ENCODE measurements at regions not wholly inside any gene's neighbourhood (a gene's known extent, or its start where the extent isn't known, plus 50 kb on each side); places are given as distances from the start of the nearest gene placed in this dataset.

- H3K4me1 Mint-ChIP-seq, result peaks cover 11% of the 10 kb centered on the region
- no peak overlapping the region for H3K27ac Mint-ChIP-seq
- POLR2A ChIA-PET, result no interaction called here
- TF ChIP-seq, protein P1, sequence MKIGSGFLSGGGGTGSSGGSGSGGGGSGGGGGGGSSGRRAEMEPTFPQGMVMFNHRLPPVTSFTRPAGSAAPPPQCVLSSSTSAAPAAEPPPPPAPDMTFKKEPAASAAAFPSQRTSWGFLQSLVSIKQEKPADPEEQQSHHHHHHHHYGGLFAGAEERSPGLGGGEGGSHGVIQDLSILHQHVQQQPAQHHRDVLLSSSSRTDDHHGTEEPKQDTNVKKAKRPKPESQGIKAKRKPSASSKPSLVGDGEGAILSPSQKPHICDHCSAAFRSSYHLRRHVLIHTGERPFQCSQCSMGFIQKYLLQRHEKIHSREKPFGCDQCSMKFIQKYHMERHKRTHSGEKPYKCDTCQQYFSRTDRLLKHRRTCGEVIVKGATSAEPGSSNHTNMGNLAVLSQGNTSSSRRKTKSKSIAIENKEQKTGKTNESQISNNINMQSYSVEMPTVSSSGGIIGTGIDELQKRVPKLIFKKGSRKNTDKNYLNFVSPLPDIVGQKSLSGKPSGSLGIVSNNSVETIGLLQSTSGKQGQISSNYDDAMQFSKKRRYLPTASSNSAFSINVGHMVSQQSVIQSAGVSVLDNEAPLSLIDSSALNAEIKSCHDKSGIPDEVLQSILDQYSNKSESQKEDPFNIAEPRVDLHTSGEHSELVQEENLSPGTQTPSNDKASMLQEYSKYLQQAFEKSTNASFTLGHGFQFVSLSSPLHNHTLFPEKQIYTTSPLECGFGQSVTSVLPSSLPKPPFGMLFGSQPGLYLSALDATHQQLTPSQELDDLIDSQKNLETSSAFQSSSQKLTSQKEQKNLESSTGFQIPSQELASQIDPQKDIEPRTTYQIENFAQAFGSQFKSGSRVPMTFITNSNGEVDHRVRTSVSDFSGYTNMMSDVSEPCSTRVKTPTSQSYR (CRISPR knock-in tag; IDR thresholded peaks at IDR 0.05), result no peak
- TF ChIP-seq PRRX2 (CRISPR knock-in tag; IDR thresholded peaks at IDR 0.05), result no peak
- TF ChIP-seq, protein P2, sequence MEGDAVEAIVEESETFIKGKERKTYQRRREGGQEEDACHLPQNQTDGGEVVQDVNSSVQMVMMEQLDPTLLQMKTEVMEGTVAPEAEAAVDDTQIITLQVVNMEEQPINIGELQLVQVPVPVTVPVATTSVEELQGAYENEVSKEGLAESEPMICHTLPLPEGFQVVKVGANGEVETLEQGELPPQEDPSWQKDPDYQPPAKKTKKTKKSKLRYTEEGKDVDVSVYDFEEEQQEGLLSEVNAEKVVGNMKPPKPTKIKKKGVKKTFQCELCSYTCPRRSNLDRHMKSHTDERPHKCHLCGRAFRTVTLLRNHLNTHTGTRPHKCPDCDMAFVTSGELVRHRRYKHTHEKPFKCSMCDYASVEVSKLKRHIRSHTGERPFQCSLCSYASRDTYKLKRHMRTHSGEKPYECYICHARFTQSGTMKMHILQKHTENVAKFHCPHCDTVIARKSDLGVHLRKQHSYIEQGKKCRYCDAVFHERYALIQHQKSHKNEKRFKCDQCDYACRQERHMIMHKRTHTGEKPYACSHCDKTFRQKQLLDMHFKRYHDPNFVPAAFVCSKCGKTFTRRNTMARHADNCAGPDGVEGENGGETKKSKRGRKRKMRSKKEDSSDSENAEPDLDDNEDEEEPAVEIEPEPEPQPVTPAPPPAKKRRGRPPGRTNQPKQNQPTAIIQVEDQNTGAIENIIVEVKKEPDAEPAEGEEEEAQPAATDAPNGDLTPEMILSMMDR (IDR thresholded peaks at IDR 0.05), result 0 out of 2 replicates have a peak, but pooled peaks have one; percentile 10
- TF ChIP-seq JAZF1 (CRISPR knock-in tag; IDR thresholded peaks at IDR 0.05), result no peak
- TF ChIP-seq ATF2 (CRISPR knock-in tag; IDR thresholded peaks at IDR 0.05; ENCODE audit: borderline replicate concordance, low read depth), result no peak
- CTCF ChIA-PET, result interaction anchor here (0.5 to 3.3 kb wide), 12 partner anchors 12 to 370 kb away, joined by 3 to 17 read pairs (median 4); no protein-coding TSS in a partner anchor
- peaks cover 16% of the 10 kb centered on the region for H3K36me3 Mint-ChIP-seq
- no peaks in the 10 kb centered on the region; the same call in 1 of the 2 replicates for H3K27me3 Mint-ChIP-seq (ENCODE audit: low read depth)
- H3K4me3 Mint-ChIP-seq, result no peak overlapping the region
- H3K9me3 Mint-ChIP-seq, result peaks cover 6% of the 10 kb centered on the region
- DNase-seq (ENCODE audit: low spot score) (peak; percentile 46), ATAC-seq (peak; percentile 93)
Measured at GRCh38 chr9:19551124-19551929, 142.5 kb downstream of the ACER2 start.

DNA sequence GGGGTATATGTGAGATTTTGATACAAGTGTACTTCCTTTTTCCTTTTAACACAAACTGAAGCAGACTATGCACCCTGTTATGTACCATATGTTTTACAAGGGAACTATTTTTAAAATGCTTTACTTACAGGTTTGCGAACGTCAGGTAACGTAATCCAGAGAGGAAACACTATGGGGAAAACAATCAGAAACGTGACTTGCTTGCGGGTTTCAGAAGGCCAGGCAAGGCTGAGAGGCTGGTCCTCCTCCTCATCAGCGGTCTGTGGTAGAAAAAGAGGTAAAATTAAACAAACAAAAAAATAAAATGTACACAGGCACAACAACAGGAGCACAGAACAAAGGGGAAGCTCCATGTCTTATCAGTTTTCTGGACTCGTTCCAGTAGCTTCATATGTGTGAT, 141.2 kb downstream of the ACER2 start:
- Mint-ChIP-seq H3K27me3 (ENCODE audit: low read depth) (no peaks in the 10 kb centered on the region; the same call in 1 of the 2 replicates), H3K4me3 (no peak overlapping the region), H3K9me3 (peaks cover 8% of the 10 kb centered on the region), H3K27ac (no peak overlapping the region), H3K4me1 (peaks cover 11% of the 10 kb centered on the region), H3K36me3 (peaks cover 26% of the 10 kb centered on the region)
- ATAC-seq (no peak), DNase-seq (ENCODE audit: low spot score) (no peak)
- ChIA-PET CTCF (interaction anchor here (0.6 to 3.3 kb wide), 2 partner anchors 17 to 85 kb away, joined by 5 to 17 read pairs; no protein-coding TSS in a partner anchor), POLR2A (no interaction called here)
- TF ChIP-seq, protein P3, sequence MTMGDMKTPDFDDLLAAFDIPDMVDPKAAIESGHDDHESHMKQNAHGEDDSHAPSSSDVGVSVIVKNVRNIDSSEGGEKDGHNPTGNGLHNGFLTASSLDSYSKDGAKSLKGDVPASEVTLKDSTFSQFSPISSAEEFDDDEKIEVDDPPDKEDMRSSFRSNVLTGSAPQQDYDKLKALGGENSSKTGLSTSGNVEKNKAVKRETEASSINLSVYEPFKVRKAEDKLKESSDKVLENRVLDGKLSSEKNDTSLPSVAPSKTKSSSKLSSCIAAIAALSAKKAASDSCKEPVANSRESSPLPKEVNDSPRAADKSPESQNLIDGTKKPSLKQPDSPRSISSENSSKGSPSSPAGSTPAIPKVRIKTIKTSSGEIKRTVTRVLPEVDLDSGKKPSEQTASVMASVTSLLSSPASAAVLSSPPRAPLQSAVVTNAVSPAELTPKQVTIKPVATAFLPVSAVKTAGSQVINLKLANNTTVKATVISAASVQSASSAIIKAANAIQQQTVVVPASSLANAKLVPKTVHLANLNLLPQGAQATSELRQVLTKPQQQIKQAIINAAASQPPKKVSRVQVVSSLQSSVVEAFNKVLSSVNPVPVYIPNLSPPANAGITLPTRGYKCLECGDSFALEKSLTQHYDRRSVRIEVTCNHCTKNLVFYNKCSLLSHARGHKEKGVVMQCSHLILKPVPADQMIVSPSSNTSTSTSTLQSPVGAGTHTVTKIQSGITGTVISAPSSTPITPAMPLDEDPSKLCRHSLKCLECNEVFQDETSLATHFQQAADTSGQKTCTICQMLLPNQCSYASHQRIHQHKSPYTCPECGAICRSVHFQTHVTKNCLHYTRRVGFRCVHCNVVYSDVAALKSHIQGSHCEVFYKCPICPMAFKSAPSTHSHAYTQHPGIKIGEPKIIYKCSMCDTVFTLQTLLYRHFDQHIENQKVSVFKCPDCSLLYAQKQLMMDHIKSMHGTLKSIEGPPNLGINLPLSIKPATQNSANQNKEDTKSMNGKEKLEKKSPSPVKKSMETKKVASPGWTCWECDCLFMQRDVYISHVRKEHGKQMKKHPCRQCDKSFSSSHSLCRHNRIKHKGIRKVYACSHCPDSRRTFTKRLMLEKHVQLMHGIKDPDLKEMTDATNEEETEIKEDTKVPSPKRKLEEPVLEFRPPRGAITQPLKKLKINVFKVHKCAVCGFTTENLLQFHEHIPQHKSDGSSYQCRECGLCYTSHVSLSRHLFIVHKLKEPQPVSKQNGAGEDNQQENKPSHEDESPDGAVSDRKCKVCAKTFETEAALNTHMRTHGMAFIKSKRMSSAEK (CRISPR knock-in tag; IDR thresholded peaks at IDR 0.05; ENCODE audit: borderline replicate concordance), result no peak
- TF ChIP-seq, protein P4, sequence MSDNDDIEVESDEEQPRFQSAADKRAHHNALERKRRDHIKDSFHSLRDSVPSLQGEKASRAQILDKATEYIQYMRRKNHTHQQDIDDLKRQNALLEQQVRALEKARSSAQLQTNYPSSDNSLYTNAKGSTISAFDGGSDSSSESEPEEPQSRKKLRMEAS (CRISPR knock-in tag; IDR thresholded peaks at IDR 0.05), result no peak
- TF ChIP-seq, protein P5, sequence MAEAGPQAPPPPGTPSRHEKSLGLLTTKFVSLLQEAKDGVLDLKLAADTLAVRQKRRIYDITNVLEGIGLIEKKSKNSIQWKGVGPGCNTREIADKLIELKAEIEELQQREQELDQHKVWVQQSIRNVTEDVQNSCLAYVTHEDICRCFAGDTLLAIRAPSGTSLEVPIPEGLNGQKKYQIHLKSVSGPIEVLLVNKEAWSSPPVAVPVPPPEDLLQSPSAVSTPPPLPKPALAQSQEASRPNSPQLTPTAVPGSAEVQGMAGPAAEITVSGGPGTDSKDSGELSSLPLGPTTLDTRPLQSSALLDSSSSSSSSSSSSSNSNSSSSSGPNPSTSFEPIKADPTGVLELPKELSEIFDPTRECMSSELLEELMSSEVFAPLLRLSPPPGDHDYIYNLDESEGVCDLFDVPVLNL (CRISPR knock-in tag; IDR thresholded peaks at IDR 0.05; ENCODE audit: borderline replicate concordance, low read depth), result no peak
- TF ChIP-seq, protein P6, sequence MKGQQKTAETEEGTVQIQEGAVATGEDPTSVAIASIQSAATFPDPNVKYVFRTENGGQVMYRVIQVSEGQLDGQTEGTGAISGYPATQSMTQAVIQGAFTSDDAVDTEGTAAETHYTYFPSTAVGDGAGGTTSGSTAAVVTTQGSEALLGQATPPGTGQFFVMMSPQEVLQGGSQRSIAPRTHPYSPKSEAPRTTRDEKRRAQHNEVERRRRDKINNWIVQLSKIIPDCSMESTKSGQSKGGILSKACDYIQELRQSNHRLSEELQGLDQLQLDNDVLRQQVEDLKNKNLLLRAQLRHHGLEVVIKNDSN (CRISPR knock-in tag; IDR thresholded peaks at IDR 0.05), result no peak
- TF ChIP-seq RORB (CRISPR knock-in tag; IDR thresholded peaks at IDR 0.05) (no peak), TEAD4 (CRISPR knock-in tag; IDR thresholded peaks at IDR 0.05) (no peak), GABPB1 (CRISPR knock-in tag; IDR thresholded peaks at IDR 0.05) (no peak), ZNF219 (CRISPR knock-in tag; IDR thresholded peaks at IDR 0.05; ENCODE audit: borderline replicate concordance) (no peak)
- TF ChIP-seq, protein P2 (IDR thresholded peaks at IDR 0.05), result no peak

Data from WTC11 (cell line).